GM23248 (cell line): ENCODE measurements at regions not wholly inside any gene's neighbourhood (a gene's known extent, or its start where the extent isn't known, plus 50 kb on each side); places are given as distances from the start of the nearest gene placed in this dataset.

Source experiments
- DNase-seq: peaks from one replicate; pipeline ENCODE4 v3.0.0-alpha.2; 2015
- H2AFZ ChIP-seq: fragments of 200-600 bp; sonication (generic); 2 replicates; pipeline ENCODE4 v1.6.1; 2016; ENCODE audit warnings: antibody characterized with exemption
- H3F3A ChIP-seq: fragments of 200-600 bp; sonication (generic); 2 replicates; pipeline ENCODE4 v1.6.1; 2016; ENCODE audit warnings: mild to moderate bottlenecking, antibody characterized with exemption, mixed run types; ENCODE audit not compliant: insufficient read depth
- H3K27ac ChIP-seq: fragments of 200-600 bp; sonication (generic); 2 replicates; pipeline ENCODE4 v1.5.1; 2016; ENCODE audit warnings: mild to moderate bottlenecking
- H3K27me3 ChIP-seq: fragments of 200-600 bp; sonication (generic); replicated peaks from 2 replicates; pipeline ENCODE4 v1.6.1; 2016; ENCODE audit warnings: mild to moderate bottlenecking; ENCODE audit not compliant: insufficient read depth
- H3K36me3 ChIP-seq: fragments of 200-600 bp; sonication (generic); 2 replicates; pipeline ENCODE4 v1.6.1; 2016; ENCODE audit warnings: low read depth, mild to moderate bottlenecking
- H3K4me1 ChIP-seq: fragments of 200-600 bp; sonication (generic); 2 replicates; pipeline ENCODE4 v1.6.1; 2016; ENCODE audit warnings: mild to moderate bottlenecking; ENCODE audit not compliant: insufficient read depth
- H3K4me2 ChIP-seq: fragments of 200-600 bp; sonication (generic); one replicate; pipeline ENCODE4 v1.6.1; 2016; ENCODE audit warnings: mild to moderate bottlenecking; ENCODE audit not compliant: unreplicated experiment
- H3K4me3 ChIP-seq: fragments of 200-600 bp; sonication (generic); 2 replicates; pipeline ENCODE4 v1.5.1; 2016; ENCODE audit warnings: mild to moderate bottlenecking
- H3K79me2 ChIP-seq: fragments of 200-600 bp; sonication (generic); 2 replicates; pipeline ENCODE4 v1.6.1; 2016; ENCODE audit warnings: mild to moderate bottlenecking; ENCODE audit not compliant: insufficient read depth
- H3K9ac ChIP-seq: fragments of 200-600 bp; sonication (generic); 2 replicates; pipeline ENCODE4 v1.6.1; 2016; ENCODE audit warnings: mild to moderate bottlenecking
- H3K9me2 ChIP-seq: fragments of 200-600 bp; sonication (generic); 2 replicates; pipeline ENCODE4 v1.6.1; 2016; ENCODE audit warnings: mixed run types, mild to moderate bottlenecking, moderate library complexity; ENCODE audit not compliant: insufficient read depth
- H3K9me3 ChIP-seq: fragments of 200-600 bp; sonication (generic); one replicate; pipeline ENCODE4 v1.6.1; 2017; ENCODE audit warnings: low read depth
- H4K20me1 ChIP-seq: fragments of 200-600 bp; sonication (generic); 2 replicates; pipeline ENCODE4 v1.6.0; 2016; ENCODE audit not compliant: insufficient read depth
- EZH2 ChIP-seq: fragments of 200-600 bp; sonication (generic); IDR thresholded peaks from 2 replicates; pipeline ENCODE4 v1.6.1; 2018; ENCODE audit warnings: antibody characterized with exemption, mild to moderate bottlenecking; ENCODE audit not compliant: insufficient read depth, poor library complexity, severe bottlenecking
- EZH2phosphoT487 ChIP-seq: fragments of 200-600 bp; sonication (generic); IDR thresholded peaks from 2 replicates; pipeline ENCODE4 v1.6.1; 2018; ENCODE audit warnings: antibody characterized with exemption, moderate library complexity, mild to moderate bottlenecking, low read depth; ENCODE audit not compliant: insufficient read depth
- WGBS, 2 experiments: methylation state at CpG; one replicate each; pipeline ENCODE4 v1.1.6; 2015 to 2017; ENCODE audit warnings: low lambda C conversion rate in 2 of 2, low coverage in 1 of 2; ENCODE audit errors: missing lambda C conversion rate in 2 of 2; 5-methylcytosine and 5-hydroxymethylcytosine counted together
- in situ Hi-C: fragments of 300-500 bp; cut with MboI; formaldehyde crosslinking; loops from 2 replicates; pipeline ENCODE4 v1.15.0; 2020

GRCh38 chr17:70795620-70796019 lies 626.3 kb downstream of the KCNJ2 start:
- WGBS, 2 experiments: 35% methylated on average over 2 of the region's 2 CpGs
- in situ Hi-C loops: no loop called here

GRCh38 chr17:70796757-70797156 lies 627.4 kb downstream of the KCNJ2 start:
- no peak for TF ChIP-seq EZH2phosphoT487
- no peak for TF ChIP-seq EZH2
- Histone ChIP-seq H3F3A (no peaks in the 10 kb centered on the region), H2AFZ (no peak overlapping the region), H3K9me2 (no peaks in the 10 kb centered on the region), H3K36me3 (no peaks in the 10 kb centered on the region; the same call in 1 of the 2 replicates), H3K4me1 (no peaks in the 10 kb centered on the region), H3K79me2 (no peaks in the 10 kb centered on the region), H3K27me3 (no peaks in the 10 kb centered on the region), H3K9me3 (no peaks in the 10 kb centered on the region), H4K20me1 (no peaks in the 10 kb centered on the region), H3K4me3 (no peak overlapping the region), H3K27ac (no peak overlapping the region), H3K9ac (no peak overlapping the region), H3K4me2 (no peak overlapping the region)
- in situ Hi-C loops: no loop called here
- DNase-seq: no peak
- 62 to 63% methylated on average over 4 of the region's 4 CpGs for WGBS, 2 experiments

More at GRCh38 chr17:70795620-70796019, 626.3 kb downstream of the KCNJ2 start:
- H3K9ac ChIP-seq: no peak overlapping the region
- no peak overlapping the region for H3K27ac ChIP-seq
- H3K4me2 ChIP-seq: no peak overlapping the region
- TF ChIP-seq EZH2phosphoT487: no peak
- TF ChIP-seq EZH2: no peak
- H3K4me1 ChIP-seq: no peaks in the 10 kb centered on the region
- no peaks in the 10 kb centered on the region; the same call in 1 of the 2 replicates for H3K36me3 ChIP-seq
- no peaks in the 10 kb centered on the region for H3K79me2 ChIP-seq
- H4K20me1 ChIP-seq: no peaks in the 10 kb centered on the region
- no peaks in the 10 kb centered on the region for H3F3A ChIP-seq
- DNase-seq: no peak
- no peaks in the 10 kb centered on the region for H3K9me2 ChIP-seq
- no peaks in the 10 kb centered on the region for H3K27me3 ChIP-seq
- no peaks in the 10 kb centered on the region for H3K9me3 ChIP-seq
- H3K4me3 ChIP-seq: no peak overlapping the region
- no peak overlapping the region for H2AFZ ChIP-seq

GRCh38 chr17:70797166-70797565 lies 627.8 kb downstream of the KCNJ2 start:
- DNase-seq: no peak
- in situ Hi-C loops: no loop called here

GRCh38 chr17:70804161-70804560 lies 634.8 kb downstream of the KCNJ2 start:
- Histone ChIP-seq H3K9ac (no peak overlapping the region), H3K4me3 (no peak overlapping the region), H3K36me3 (no peaks in the 10 kb centered on the region), H3K4me2 (no peak overlapping the region), H3K27ac (no peak overlapping the region), H3K79me2 (no peaks in the 10 kb centered on the region), H3K27me3 (no peaks in the 10 kb centered on the region), H2AFZ (no peak overlapping the region), H4K20me1 (no peaks in the 10 kb centered on the region), H3K4me1 (no peaks in the 10 kb centered on the region), H3K9me3 (no peaks in the 10 kb centered on the region), H3F3A (0 out of 2 replicates have a peak, but pooled peaks cover 4% of the 10 kb centered on the region), H3K9me2 (no peaks in the 10 kb centered on the region)
- no peak for TF ChIP-seq EZH2
- TF ChIP-seq EZH2phosphoT487: no peak
- in situ Hi-C loops: no loop called here
- peak; percentile 63 for DNase-seq

More at GRCh38 chr17:70797166-70797565, 627.8 kb downstream of the KCNJ2 start:
- Histone ChIP-seq H3F3A (no peaks in the 10 kb centered on the region), H3K27me3 (no peaks in the 10 kb centered on the region), H3K4me1 (no peaks in the 10 kb centered on the region), H3K36me3 (no peaks in the 10 kb centered on the region; the same call in 1 of the 2 replicates), H3K79me2 (no peaks in the 10 kb centered on the region), H3K9me3 (no peaks in the 10 kb centered on the region), H2AFZ (no peak overlapping the region), H3K9me2 (no peaks in the 10 kb centered on the region), H3K27ac (no peak overlapping the region), H3K4me2 (no peak overlapping the region), H3K9ac (no peak overlapping the region), H4K20me1 (no peaks in the 10 kb centered on the region), H3K4me3 (no peak overlapping the region)
- TF ChIP-seq EZH2phosphoT487 (no peak), EZH2 (no peak)
- WGBS, 2 experiments: 40 to 42% methylated on average over 5 of the region's 5 CpGs

- H3K27ac ChIP-seq: no peak overlapping the region
- DNase-seq: no peak
- 66 to 74% methylated on average over 2 of the region's 2 CpGs for WGBS, 2 experiments
- in situ Hi-C loops: no loop called here
- H3K4me3 ChIP-seq: no peak overlapping the region
- H3K79me2 ChIP-seq: no peaks in the 10 kb centered on the region
- no peaks in the 10 kb centered on the region for H3K9me3 ChIP-seq
- peaks cover 9% of the 10 kb centered on the region for H3K4me1 ChIP-seq
- no peak overlapping the region for H3K9ac ChIP-seq
- H2AFZ ChIP-seq: no peak overlapping the region
- no peaks in the 10 kb centered on the region for H4K20me1 ChIP-seq
- 0 out of 2 replicates have a peak, but pooled peaks cover 4% of the 10 kb centered on the region for H3F3A ChIP-seq
- no peaks in the 10 kb centered on the region for H3K27me3 ChIP-seq
- TF ChIP-seq EZH2phosphoT487: no peak
- H3K4me2 ChIP-seq: no peak overlapping the region
- H3K9me2 ChIP-seq: no peaks in the 10 kb centered on the region
- no peaks in the 10 kb centered on the region for H3K36me3 ChIP-seq
These were observed 639.3 kb downstream of the KCNJ2 start for GRCh38 chr17:70808596-70808995.
